Endothelial cell of umbilical vein (primary cell): ENCODE measurements at regions not wholly inside any gene's neighbourhood (a gene's known extent, or its start where the extent isn't known, plus 50 kb on each side); places are given as distances from the start of the nearest gene placed in this dataset.

ENCODE experiments used
- BruUV-seq: library from RNA; stranded (reverse); fragments of 400-500 nt; replicated peaks from 2 replicates; lab custom pipeline; 2021; lab: Mats Ljungman, UMichigan
- CTCF ChIA-PET: fragments of 300-600, 350-600 bp; sonication (Branson Sonifier 250); formaldehyde crosslinking; loops from one replicate; lab custom pipeline; 2021; ENCODE audit warnings: antibody characterized with exemption, inconsistent platforms; lab: Charles Lee
- POLR2A ChIA-PET: fragments of 300-600, 350-600 bp; sonication (Branson Sonifier 250); formaldehyde crosslinking; loops from one replicate; lab custom pipeline; 2021; ENCODE audit warnings: antibody characterized with exemption, inconsistent platforms; lab: Charles Lee
- DNase-seq: peaks from one replicate; pipeline ENCODE4 v3.0.0-alpha.2; 2011; ENCODE audit warnings: low read depth, low spot score
- FAIRE-seq: peaks from 2 replicates; lab custom pipeline; 2011; peaks lifted over from hg19 to GRCh38; lab: Jason Lieb, UNC
- H2AFZ ChIP-seq: 2 replicates; pipeline ENCODE4 v1.6.0; 2012; ENCODE audit warnings: low read depth, low read length, control low read depth, inconsistent platforms
- H3K27ac ChIP-seq: 2 replicates; pipeline ENCODE4 v1.5.1; 2011; ENCODE audit warnings: low read depth, mild to moderate bottlenecking, control low read depth, low read length, moderate library complexity; ENCODE audit not compliant: insufficient read depth
- H3K27me3 ChIP-seq, 2 experiments: 2 replicates each; pipeline versions ENCODE4 v1.6.0 to v1.6.1; 2011; ENCODE audit warnings: low read length in 2 of 2, mixed read lengths in 1 of 2; ENCODE audit not compliant: control insufficient read depth in 2 of 2, insufficient read depth in 2 of 2
- H3K36me3 ChIP-seq, 2 experiments: 2 replicates in 1 of 2; 3 replicates in 1 of 2; pipeline ENCODE4 v1.5.1; 2011; ENCODE audit warnings: low read length in 2 of 2, mild to moderate bottlenecking in 1 of 2, moderate library complexity in 1 of 2; ENCODE audit not compliant: control insufficient read depth in 2 of 2, insufficient read depth in 2 of 2; ENCODE audit errors: extremely low read depth in 1 of 2
- H3K4me1 ChIP-seq: 3 replicates; pipeline ENCODE4 v1.5.1; 2011; ENCODE audit warnings: mild to moderate bottlenecking, low read length; ENCODE audit not compliant: control insufficient read depth, insufficient read depth; ENCODE audit errors: extremely low read depth
- H3K4me2 ChIP-seq: 2 replicates; pipeline ENCODE4 v1.6.1; 2011; ENCODE audit warnings: low read length, control low read depth, mixed read lengths; ENCODE audit not compliant: insufficient read depth
- H3K4me3 ChIP-seq, 3 experiments: fragments of 200-600 bp in 1 of 3; sonication (generic), shearing (Covaris generic) in 1 of 3; replicated peaks in 1 of 3; 2 replicates each; pipeline ENCODE4 v1.5.1; 2011 to 2016; ENCODE audit warnings: control low read depth in 3 of 3, low read length in 3 of 3, mild to moderate bottlenecking in 2 of 3, inconsistent platforms in 1 of 3, low read depth in 1 of 3, moderate library complexity in 1 of 3; ENCODE audit not compliant: insufficient read depth in 1 of 3
- H3K79me2 ChIP-seq: 2 replicates; pipeline ENCODE4 v1.6.0; 2012; ENCODE audit warnings: low read length, inconsistent platforms; ENCODE audit not compliant: control insufficient read depth, insufficient read depth
- H3K9ac ChIP-seq: replicated peaks from 2 replicates; pipeline ENCODE3; 2011; ENCODE audit warnings: low read length, control low read depth; ENCODE audit not compliant: insufficient read depth; ENCODE audit errors: extremely low read depth
- H3K9me1 ChIP-seq: replicated peaks from 3 replicates; pipeline ENCODE4 v1.6.0; 2011; ENCODE audit warnings: mild to moderate bottlenecking, low read length; ENCODE audit not compliant: control insufficient read depth, insufficient read depth; ENCODE audit errors: extremely low read depth
- H3K9me3 ChIP-seq: replicated peaks from 2 replicates; pipeline ENCODE4 v1.5.1; 2012; ENCODE audit warnings: low read length, inconsistent platforms; ENCODE audit not compliant: control insufficient read depth, insufficient read depth
- H4K20me1 ChIP-seq: replicated peaks from 2 replicates; pipeline ENCODE3; 2011; ENCODE audit warnings: mild to moderate bottlenecking, low read length; ENCODE audit not compliant: control insufficient read depth, insufficient read depth; ENCODE audit errors: extremely low read depth
- EZH2 ChIP-seq: IDR thresholded peaks from 2 replicates; pipeline ENCODE4 v1.6.1; 2012; ENCODE audit warnings: borderline replicate concordance, low read depth, mild to moderate bottlenecking, moderate library complexity, low read length, inconsistent platforms; ENCODE audit not compliant: severe bottlenecking
- FOS ChIP-seq: IDR thresholded peaks from 2 replicates; pipeline ENCODE4 v1.6.1; 2011; ENCODE audit warnings: mild to moderate bottlenecking, low read length, moderate library complexity, borderline replicate concordance; ENCODE audit not compliant: insufficient read depth
- GATA2 ChIP-seq: IDR thresholded peaks from 2 replicates; pipeline ENCODE4 v1.7.0; 2011; ENCODE audit warnings: low read depth, mild to moderate bottlenecking, moderate library complexity, mixed read lengths, low read length; ENCODE audit not compliant: insufficient read length, insufficient read depth
- JUN ChIP-seq: IDR thresholded peaks from 2 replicates; pipeline ENCODE4 v1.6.1; 2011; ENCODE audit warnings: borderline replicate concordance, low read depth; ENCODE audit not compliant: insufficient read length, insufficient read depth
- MAX ChIP-seq: IDR thresholded peaks from 2 replicates; pipeline ENCODE4 v1.6.1; 2011; ENCODE audit not compliant: insufficient read depth, insufficient read length
- MYC ChIP-seq: IDR thresholded peaks from one replicate; pipeline ENCODE4 v1.6.1; 2011; ENCODE audit warnings: mild to moderate bottlenecking, low read depth, low read length
- POLR2A ChIP-seq: IDR thresholded peaks from 2 replicates; pipeline ENCODE4 v1.6.1; 2012; ENCODE audit warnings: low read depth, mild to moderate bottlenecking, control low read depth, low read length
- POLR2AphosphoS5 ChIP-seq: IDR thresholded peaks from 2 replicates; pipeline ENCODE4 v1.6.1; 2012; ENCODE audit warnings: low read depth, mild to moderate bottlenecking, control low read depth, low read length, moderate library complexity; ENCODE audit not compliant: insufficient read depth
- dilution Hi-C: fragments of 300-500 bp; cut with MboI; formaldehyde crosslinking; loops from one replicate; pipeline ENCODE4 v1.15.0; 2019; ENCODE audit warnings: low sequenced_read_pairs; ENCODE audit not compliant: extremely low pct_ligation_motif_present
- intact Hi-C: fragments of 100-400 bp; cut with micrococcal nuclease; formaldehyde crosslinking; loops from one replicate; pipeline ENCODE4 v1.10.0; 2022

- no TSS peak for BruUV-seq
- Histone ChIP-seq H3K79me2 (no peaks in the 10 kb centered on the region), H4K20me1 (no peaks in the 10 kb centered on the region), H3K27ac (no peak overlapping the region), H3K9me3 (no peaks in the 10 kb centered on the region), H3K27me3 (no peaks in the 10 kb centered on the region), H3K4me3 (no peak overlapping the region), H3K9ac (no peak overlapping the region), H3K36me3 (no peaks in the 10 kb centered on the region), H3K4me1 (peaks cover 12% of the 10 kb centered on the region), H3K4me2 (no peak overlapping the region), H3K9me1 (no peaks in the 10 kb centered on the region), H2AFZ (no peak overlapping the region)
- TF ChIP-seq FOS, result no peak
- TF ChIP-seq EZH2, result no peak
- TF ChIP-seq POLR2A, result no peak
- TF ChIP-seq GATA2, result no peak
- TF ChIP-seq JUN, result no peak
- no peak for TF ChIP-seq MYC
- TF ChIP-seq MAX, result no peak
- no peak for TF ChIP-seq POLR2AphosphoS5
- no peak for DNase-seq
- ChIA-PET POLR2A (no interaction called here), CTCF (no interaction called here)
- intact Hi-C loops, result no loop called here
- dilution Hi-C loops, result no loop called here
- no peak for FAIRE-seq
These were observed 136.8 kb downstream of the FOXD2 start for GRCh38 chr1:47574451-47575165.
